Fibroblast of the aortic adventitia (primary cell): ENCODE measurements at regions not wholly inside any gene's neighbourhood (a gene's known extent, or its start where the extent isn't known, plus 50 kb on each side); places are given as distances from the start of the nearest gene placed in this dataset.

ENCODE experiments used
- DNase-seq: peaks from one replicate; pipeline ENCODE4 v3.0.0-alpha.2; 2010; ENCODE audit warnings: low read depth
- H3K4me3 ChIP-seq: 2 replicates; pipeline ENCODE4 v1.5.1; 2011; ENCODE audit warnings: low read depth, mild to moderate bottlenecking, control low read depth, low read length, moderate library complexity
- CTCF ChIP-seq: IDR thresholded peaks from 2 replicates; pipeline ENCODE4 v1.5.1; 2011; ENCODE audit warnings: mild to moderate bottlenecking, low read length, control low read depth, inconsistent platforms; ENCODE audit not compliant: insufficient read depth

DNA sequence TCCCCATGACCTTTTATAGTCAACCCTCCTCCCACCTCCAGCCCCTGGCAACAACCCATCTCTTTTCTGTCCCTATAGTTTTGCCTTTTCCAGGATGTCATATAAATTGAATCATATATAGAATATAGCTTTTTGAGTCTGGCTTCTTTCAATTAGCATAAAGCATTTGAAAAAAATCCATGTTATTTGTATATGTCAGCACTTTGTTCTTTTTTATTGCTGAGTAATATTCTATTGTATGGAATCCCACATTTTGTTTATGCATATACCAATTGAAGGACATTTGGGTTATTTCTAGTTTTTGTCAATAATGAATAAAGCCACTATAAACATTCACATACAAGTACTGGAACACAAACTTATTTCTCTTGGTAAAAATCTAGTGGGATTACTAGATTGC, 58.0 kb upstream of the SSR3 start:
- H3K4me3 ChIP-seq: no peak overlapping the region
- no peak for TF ChIP-seq CTCF
- no peak for DNase-seq

DNA sequence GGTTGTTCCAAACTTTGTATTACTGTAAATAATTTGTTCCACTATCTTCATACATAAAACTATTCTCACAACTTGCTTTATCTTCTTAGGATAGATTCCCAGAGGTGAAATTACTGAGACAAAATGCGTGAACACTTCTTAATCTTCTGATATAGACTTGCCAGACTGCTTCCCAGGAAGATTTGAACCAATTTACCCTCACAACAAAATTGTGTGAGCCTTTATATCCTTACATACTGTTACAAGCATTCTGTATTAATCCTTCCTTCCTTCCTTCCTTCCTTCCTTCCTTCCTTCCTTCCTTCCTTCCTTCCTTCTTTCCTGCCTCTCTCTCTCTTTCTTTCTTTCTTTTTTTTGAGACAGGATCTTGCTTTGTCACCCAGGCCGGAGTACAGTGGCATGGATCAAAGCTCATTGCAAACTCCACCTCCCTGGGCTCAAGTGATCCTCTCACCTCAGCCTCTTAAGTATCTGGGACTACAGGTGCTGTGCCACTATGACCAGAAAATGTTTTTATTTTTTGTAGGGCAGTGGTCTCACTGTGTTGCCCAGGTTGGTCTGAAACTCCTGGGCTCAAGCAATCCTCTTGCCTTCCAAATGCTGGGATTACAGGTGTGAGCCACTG, 57.1 kb upstream of the SSR3 start:
- TF ChIP-seq CTCF: no peak
- H3K4me3 ChIP-seq: no peak overlapping the region
- DNase-seq: no peak

- no peak for DNase-seq
- H3K4me3 ChIP-seq: no peak overlapping the region
- no peak for TF ChIP-seq CTCF
Measured at GRCh38 chr3:156610154-156610553, 55.2 kb upstream of the SSR3 start.

GRCh38 chr3:156609546-156609945, 54.6 kb upstream of the SSR3 start:
- TF ChIP-seq CTCF: no peak
- DNase-seq: no peak
- H3K4me3 ChIP-seq: no peak overlapping the region

- no peak overlapping the region for H3K4me3 ChIP-seq
- TF ChIP-seq CTCF: no peak
- no peak for DNase-seq
Measured at GRCh38 chr3:156608601-156609514, 53.9 kb upstream of the SSR3 start.

DNA sequence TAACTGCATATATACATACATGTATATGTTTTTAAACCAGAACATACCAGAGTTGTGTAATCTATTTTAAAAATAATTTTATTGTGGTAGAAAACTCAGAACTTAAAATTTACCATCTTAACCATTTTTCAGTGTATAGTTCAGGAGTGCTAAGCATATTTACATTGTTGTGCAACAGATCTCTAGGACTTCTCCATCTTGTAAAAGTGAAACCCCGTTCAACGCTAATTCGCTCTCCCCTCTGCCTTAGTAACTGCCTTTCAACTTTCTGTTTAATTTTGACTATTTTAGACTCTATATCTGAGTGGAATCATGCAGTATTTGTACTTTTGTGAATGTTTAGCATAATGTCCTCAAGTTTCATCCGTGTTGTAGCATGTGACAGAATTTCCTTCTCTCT, 51.8 kb upstream of the SSR3 start:
- no peak overlapping the region for H3K4me3 ChIP-seq
- DNase-seq: no peak
- no peak for TF ChIP-seq CTCF
